Stimulated activated CD4-positive, alpha-beta T cell treated with anti-CD3 and anti-CD28 coated beads, Interleukin-15, amount 100 ng/mL, for 24 hours (primary cell): ENCODE measurements at regions not wholly inside any gene's neighbourhood (a gene's known extent, or its start where the extent isn't known, plus 50 kb on each side); places are given as distances from the start of the nearest gene placed in this dataset.
A peak's percentile ranks its signal among the peaks of the same experiment; 100 is the strongest.
"Not testable (repeated sequence)": the region's sequence is repeated elsewhere in the genome, so short reads cannot be mapped to it uniquely, and the experiment has no call there.

Experiments used
- DNase-seq: peaks from one replicate; pipeline ENCODE4 v3.0.0-alpha.2; 2020

DNA sequence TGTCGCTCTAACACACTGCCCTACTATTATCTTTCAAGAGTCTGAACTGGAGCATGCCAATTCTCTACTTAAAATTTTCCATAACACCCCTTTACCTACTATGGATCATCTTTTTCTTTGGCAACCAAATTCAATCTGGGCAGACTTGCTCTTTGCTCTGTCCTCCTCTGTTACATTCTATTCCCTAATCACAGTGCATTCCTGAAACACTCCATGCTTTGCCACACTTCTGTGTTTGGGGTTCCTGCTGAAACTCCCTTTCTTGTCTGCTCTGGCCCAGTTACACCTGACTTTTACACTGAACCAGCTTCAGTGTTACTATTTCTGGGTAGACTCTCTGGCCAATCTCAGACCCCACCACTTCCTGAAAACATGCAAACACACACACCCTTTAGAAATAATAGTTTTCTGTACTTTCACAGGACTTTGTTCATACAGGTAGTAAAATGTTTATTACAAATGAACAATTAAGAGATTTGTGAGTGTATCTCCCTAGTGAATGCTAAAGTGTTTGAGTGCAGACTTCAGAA lies 119.9 kb upstream of the DCC start:
- DNase-seq = no peak

DNA sequence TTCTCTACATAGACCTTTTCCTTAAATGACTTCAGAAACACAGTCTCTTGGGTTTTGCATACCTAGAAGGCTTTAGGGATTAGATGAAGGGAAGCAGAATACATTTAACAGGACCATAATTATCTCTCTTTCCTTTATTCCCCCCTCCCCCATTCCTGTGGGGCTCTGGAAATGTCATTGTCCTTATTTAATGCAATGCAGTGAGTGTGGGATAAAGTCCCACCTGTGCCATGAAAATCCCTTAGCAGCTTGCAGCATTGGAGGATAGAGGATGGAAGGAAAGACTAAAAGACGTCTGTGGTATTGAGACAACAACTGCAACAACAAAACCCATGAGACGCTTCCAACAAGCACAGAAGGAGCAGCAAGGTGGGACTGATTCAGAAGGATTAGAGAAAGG lies 117.8 kb upstream of the DCC start:
- no peak for DNase-seq

DNA sequence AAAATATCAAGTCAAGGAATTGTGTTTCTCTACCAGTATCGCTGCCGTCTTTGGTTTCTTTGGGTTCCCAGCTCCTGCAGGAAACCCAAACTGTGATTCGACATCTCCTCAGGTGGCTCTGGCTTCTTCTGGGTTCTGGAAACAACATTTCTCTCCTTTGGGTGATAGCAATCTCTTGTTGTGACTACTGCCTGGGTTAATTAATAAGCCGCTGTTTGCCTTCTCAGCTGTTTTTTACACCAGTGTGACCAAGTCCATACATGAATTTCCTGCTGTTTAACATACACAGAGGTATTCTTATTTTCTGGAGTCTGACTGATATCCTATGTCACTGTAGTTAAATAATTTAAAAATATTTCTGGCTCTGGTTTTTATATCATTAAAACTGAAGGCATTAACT lies 112.5 kb upstream of the DCC start:
- no peak for DNase-seq

DNA sequence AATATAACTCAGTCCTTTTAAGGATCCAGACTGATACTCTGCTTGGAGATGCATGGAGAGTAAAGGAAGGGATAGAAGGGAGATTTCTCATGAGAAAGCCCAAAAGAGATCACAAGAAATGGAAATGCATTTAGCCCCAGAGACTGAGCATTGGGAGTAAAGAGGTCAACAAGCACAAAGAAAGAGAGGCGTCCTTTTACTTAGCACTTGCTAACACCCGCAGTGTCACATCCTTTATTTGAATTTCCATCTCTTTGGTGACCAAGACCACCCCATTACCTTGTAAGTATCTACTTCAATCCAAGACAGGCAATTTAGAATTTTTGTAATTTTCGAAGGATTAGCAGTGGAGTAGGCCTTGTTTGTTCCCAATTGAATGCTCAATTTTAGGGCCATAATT lies 111.8 kb upstream of the DCC start:
- no peak for DNase-seq

DNA sequence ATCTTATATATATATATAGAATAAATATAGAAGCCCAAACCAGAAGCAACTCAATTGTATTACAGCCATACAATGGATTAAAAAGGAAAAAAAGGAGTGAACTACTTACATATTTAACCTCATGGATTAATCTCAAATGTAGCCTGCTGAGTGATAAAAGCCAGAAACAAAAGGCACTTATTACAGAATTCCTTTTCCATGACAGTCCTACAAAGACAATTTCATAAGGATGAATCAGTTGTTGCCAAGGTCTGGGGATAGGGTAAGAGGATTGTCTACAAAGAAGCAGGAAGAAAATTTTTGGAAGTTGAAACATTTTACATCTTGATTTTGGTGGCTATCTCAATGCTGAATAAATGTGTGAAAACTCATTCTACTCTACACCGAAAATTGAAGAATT lies 103.9 kb upstream of the DCC start:
- DNase-seq = no peak

DNA sequence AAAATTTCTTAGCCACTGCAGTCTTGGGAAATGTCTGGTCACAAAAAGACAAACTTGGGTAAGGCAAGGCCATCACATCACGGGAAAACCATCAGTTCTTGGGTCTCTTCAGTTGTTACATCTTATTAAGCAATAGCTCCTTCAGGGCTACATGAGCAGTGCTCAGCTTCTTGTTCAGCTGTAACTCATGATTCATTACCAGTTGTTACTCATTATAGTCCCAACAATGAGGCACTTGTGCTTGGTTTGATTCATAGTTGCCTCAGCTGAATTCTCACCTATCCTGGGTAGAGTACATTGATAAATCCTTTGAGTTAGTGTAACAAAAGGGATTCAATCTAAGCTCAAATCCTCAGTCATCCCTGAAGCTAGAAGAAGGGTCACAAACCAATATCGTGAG lies 102.4 kb upstream of the DCC start:
- DNase-seq = no peak

DNA sequence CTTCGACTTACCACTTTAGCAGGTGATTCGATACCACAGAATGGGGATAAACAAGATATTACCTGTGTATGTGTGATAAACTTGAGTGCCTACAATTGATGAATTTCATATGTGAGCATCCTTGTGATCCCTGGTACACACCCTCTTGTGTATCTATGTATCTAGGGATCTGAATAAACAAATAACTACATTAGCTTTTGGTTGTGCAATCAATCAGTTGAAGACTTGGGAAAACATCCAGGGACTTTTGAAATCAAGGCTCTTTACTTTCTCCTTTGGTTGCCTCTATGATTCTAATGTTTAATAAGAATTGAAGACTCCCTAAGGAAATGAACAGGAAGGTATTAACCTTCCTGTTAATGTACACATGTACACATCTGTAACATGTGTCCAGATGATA lies 97.3 kb upstream of the DCC start:
- no peak for DNase-seq

DNA sequence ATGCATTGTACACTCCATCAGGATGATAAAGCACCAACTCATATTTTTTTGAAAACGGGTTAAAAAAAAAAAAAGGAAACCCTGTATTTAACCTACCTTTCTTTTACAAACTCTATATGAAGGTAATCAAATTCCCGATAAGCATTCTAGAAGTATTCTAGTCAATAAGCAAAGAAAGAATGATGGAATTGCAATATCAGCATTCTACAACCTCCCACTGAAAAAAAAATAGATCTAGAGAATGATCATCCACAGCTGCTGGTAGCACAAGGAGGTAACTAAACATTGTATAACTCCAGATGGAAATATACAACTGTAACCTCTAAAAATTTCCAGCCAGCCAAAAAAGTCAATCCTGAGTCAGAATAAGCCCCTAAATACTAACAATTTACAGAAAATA lies 95.3 kb upstream of the DCC start:
- no peak for DNase-seq

DNA sequence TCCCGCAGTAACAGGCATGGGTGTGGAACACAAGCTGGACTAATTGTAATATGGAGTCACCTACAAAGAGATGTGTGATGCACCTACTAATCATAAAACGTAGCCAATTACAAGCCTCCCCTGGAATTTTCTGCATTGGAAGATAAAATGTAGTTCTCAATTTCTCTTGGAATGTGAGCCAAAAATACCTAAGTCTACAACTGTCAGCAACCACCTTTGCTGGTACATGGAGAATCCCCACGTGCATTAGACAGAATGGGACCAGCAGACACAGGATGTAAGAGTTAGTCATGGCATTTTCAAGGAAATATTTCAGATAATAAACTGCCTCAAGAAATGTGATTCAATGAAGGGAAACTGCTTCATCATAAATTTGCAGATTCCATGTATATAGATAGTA lies 85.6 kb upstream of the DCC start:
- DNase-seq = no peak

DNA sequence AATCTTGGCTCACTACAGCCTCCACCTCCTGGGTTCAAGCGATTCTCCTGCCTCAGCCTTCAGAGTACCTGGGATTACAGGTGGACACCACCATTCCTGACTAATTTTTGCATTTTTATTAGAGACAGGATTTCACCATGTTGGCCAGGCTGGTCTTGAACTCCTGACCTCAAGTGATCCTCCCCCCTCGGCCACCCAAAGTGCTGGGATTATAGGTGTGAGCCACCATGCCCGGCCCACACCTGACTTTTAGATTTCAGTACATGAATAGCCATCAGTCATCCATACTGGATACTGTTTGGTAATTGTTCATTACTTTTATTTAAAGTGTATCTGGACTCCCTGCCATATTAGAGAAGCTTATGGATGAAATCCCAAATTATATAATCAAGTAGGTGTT lies 82.6 kb upstream of the DCC start:
- not testable (repeated sequence) for DNase-seq

DNA sequence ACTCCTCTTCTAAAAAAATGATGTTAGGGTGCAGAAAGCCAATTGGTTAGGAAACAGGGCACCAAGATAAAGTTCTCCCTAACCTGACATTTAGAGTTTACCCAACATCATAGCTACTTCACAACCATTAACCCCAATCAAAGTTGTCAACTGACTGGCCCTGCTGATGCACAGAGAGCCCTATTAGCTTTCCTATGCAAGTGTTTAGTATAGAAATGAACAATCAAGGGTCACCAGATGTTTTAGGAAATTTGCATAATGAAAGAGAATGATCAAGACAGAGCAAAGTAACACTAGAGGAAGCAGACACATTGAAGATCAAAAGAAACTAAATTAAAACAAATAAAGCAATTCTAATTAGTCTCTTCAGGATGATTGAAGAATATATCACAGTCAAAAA lies 64.2 kb upstream of the DCC start:
- no peak for DNase-seq

DNA sequence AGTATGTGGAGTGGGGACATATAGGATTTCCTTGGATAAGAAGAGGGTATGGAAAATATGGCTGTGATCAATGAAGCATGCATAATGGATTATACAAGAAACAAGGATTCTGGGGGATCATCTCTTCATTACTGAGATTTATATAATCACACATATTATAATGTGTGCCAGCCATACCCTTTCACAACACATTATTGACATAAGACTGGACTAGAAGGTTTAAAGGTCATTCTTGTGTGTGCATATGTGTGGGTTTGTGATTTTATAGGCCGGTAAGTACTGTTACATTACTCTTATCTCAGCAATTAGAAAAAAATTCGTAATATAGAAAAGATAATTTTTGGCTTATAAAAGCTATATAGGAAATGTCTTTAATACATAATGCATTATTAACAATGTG lies 62.2 kb upstream of the DCC start:
- DNase-seq = no peak

DNA sequence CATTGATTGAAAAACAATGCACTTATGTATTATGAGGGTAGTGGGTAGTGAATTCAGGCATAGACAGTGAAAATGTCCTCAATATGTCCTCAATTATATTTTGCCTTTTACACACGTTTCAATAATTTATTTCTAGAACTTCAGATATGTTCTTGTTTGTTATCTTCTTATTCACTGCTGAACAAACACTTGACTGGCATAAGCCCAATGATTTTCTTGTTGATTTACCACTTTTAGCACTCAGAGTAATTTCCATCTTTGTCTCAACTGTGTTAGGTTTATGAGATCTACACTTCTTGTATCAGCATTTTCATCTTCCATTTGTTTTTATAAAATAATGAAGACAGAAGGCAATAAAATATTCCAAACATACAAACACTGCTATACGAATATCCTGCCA lies 61.8 kb upstream of the DCC start:
- no peak for DNase-seq

DNA sequence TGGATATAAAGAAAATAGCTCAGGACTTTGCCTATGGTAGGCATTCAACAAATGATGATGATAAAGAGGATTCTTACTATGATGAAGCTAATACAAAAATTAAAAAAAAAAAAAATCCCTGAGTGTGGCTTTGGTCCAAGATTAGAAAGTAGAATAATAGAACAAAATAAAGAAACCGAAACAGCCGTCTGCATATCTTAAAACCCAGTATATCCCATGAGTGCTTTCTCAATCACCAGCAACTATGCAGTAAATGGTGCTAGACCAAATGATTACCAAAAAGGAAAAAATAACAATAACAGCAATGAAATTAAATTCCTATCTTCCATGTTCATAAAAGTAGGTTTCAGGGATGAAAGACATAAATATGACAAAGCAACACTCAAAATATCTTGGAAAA lies 59.3 kb upstream of the DCC start:
- no peak for DNase-seq

DNA sequence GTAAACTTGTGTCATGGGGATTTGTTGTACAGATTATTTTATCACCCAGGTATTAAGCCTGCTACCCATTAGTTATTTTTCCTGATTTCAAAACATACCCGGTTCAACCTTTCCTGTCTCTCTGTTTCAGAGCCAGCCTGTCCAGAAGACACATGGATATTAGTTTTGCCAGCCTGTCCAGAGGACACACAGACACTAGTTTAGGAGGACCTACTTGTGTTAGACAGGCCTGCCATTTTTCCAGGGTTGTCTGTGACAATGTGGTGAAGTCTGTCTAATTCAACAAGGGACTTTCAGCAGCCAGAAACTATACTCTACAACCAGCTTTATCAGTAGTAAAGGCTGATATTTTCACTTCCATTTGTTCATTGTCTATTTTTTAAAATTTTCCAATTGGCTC lies 56.1 kb upstream of the DCC start:
- no peak for DNase-seq

DNA sequence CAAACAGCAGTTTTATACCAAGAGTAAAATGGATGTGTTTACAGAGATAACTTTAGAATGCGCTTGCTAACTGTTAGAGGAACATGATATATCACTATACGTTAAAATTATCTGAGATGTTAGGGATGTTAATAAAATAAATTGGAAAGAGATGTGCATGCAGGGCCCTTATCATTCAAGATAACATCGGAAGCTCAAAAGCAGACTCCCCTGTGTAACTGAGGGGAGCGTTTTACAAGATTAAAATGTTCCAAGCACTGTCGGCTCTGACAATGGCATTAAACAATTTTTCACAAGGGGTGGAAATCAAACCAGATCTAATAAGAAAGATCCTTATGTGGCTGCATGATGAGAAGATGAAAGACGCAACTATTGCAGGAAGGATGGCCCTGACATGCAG lies 53.3 kb upstream of the DCC start:
- no peak for DNase-seq

DNA sequence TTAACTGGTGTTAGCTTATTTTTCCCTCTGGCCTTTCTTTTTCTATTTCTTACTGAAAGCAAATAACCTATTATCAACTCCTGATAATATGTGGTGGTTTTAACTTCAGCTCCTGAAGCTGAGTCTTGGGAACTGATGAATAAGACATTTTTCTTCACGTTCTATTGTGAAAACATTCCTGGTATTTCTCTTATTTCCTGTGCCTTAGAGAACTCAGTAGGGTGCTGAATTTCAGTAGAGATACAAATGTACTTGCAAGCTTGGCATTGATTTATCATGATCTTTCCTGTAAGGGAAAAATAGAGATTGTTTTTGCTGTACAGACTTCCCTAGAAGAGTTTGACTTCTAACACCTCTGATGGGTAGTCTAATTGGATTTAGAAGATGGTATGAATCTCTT lies 52.8 kb upstream of the DCC start:
- no peak for DNase-seq

DNA sequence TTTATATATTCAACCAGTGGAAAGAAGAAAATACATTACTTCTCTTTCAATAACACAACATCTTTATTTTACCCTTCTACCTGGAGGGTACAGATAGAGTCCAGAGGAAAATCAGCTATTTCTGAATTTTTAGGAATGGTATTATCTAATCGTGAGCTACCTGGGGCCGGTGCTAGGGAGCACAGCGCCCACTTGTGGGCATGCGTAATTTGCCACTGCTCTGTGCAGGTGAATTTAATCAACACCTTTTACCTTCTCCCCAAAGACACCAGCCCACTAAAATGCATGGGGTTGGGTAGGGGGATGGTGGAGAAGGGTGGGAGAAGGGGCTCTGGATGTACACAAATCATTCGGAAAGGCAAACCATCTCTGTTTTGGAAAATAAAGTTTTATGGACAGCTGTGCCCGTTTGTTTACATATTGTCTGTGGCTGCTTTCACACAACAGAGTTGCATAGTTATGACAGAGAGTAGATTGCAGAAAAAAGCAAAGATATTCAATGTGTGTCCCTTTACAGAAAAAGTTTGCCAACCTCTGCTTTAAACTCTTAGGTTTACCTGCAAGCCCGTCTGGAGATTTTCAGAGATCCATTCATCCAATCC lies 51.5 kb upstream of the DCC start:
- DNase-seq = peak; percentile 30

DNA sequence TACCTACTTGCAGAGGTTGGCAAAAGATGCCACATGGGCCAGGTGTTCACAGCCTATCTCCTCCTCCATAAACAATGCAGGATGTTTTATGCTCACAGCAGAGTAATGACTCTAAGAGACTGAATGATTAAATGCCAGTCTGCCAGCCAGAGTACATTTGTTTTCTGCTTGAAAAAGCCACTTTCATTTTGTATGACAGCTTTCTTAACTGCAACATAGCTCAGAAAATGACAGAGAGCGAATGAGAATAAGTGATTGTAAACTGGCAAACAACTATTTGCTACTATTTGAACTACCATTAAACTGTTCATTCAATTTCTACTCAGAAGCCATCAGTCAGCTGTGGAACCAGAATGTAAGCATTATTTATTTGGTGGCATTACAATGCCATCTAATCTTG lies 50.6 kb upstream of the DCC start:
- DNase-seq = no peak
